GM21825 (cell line): ENCODE measurements at regions not wholly inside any gene's neighbourhood (a gene's known extent, or its start where the extent isn't known, plus 50 kb on each side); places are given as distances from the start of the nearest gene placed in this dataset.

ENCODE experiments used
- ATAC-seq: cut with Tn5 transposase; IDR thresholded peaks from one replicate; pipeline ENCODE4 v1.9.1; 2021; ENCODE audit warnings: mild to moderate bottlenecking, moderate library complexity; ENCODE audit not compliant: unreplicated experiment

- ATAC-seq, result no peak
These were observed 248.1 kb upstream of the OPRM1 start for GRCh38 chr6:153790876-153791473.

GRCh38 chr6:153790048-153790447 is 249.0 kb upstream of the OPRM1 start:
- no peak for ATAC-seq

- no peak for ATAC-seq
These were observed 251.8 kb upstream of the OPRM1 start for GRCh38 chr6:153787341-153787606.

GRCh38 chr6:153781306-153781705 is 257.7 kb upstream of the OPRM1 start:
- ATAC-seq, result no peak

- no peak for ATAC-seq
These were observed 259.0 kb upstream of the OPRM1 start for GRCh38 chr6:153780011-153780410.

- ATAC-seq, result no peak
These were observed 260.8 kb upstream of the OPRM1 start for GRCh38 chr6:153778216-153778615.

DNA sequence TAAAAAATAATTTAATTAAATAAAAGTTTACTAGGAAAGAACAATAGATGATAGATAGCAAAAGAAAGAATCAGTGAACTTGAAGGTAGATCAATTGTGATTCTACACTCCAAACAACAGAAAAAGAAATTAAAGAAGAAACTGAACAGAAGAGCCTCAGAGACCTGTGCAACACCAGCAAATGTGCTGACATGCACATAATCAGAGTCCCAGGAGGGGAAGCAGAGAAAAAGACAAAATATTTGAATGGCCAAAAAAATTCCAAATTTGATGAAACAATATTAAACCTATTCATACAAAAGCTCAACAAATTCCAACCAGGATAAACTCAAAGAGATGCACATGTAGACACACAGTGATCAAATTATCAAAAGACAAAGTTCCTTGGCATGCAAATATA is 267.5 kb upstream of the OPRM1 start:
- ATAC-seq, result no peak

GRCh38 chr6:153767127-153767526 is 271.9 kb upstream of the OPRM1 start:
- no peak for ATAC-seq

GRCh38 chr6:153758516-153758915 is 280.5 kb upstream of the OPRM1 start:
- ATAC-seq, result no peak

DNA sequence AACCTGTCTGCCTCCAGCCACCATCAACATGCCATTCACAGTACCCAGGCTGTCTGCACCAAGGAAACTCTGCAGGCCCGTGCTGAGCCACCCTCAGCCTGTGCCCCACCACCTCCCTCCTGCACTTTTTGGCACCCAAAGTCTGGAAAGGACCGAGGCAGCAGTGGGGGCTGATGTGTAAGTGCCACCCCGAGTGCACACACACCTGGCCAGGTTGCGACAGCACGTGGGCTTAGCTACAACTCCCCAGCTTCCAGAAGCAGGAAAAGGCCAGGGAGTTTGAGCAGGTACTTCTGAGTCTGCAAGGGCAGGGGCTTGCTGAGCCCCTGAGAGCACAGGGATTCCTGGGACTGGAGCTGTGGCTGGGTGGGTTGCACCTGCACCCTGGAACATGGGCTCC is 303.3 kb upstream of the OPRM1 start:
- ATAC-seq, result no peak

DNA sequence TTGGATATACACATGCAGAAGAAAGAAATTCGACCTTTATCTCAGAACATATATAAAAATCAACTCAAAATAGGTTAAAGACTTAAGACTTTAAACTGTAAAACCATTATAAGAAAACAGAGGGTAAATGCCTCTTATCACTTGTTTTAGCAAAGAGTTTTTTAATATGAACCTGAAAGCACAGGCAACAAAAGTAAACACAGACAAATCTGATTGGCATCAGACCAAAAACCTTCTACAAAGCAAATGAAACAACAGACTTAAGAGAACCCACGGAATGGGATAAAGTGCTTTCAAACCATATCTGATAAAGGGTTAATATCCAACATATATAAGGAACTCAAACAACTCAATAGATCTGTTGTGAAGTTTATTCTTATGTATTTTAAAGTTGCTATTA is 309.9 kb upstream of the OPRM1 start:
- no peak for ATAC-seq

DNA sequence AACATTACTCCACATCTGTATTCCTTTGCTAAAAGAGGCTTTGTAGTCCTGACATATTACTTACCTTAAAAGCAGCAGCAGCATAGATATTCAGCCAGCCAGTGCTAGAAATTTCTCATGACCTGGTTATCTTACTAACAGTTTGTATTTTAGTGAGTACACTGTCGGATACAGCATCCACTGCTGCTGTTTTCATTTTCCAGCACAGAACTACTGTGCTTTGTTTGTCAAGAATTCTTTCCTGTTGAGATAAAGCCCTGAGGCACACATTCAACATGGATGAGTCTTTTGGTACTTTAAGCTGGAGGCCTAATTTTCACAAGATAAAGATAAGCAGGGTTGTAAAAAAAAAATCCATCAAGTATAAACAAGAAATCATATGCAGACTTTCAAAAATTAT is 311.2 kb upstream of the OPRM1 start:
- no peak for ATAC-seq

- ATAC-seq, result no peak
These were observed 313.6 kb upstream of the OPRM1 start for GRCh38 chr6:153725456-153725855.

GRCh38 chr6:153720732-153721131 is 318.3 kb upstream of the OPRM1 start:
- ATAC-seq, result no peak

DNA sequence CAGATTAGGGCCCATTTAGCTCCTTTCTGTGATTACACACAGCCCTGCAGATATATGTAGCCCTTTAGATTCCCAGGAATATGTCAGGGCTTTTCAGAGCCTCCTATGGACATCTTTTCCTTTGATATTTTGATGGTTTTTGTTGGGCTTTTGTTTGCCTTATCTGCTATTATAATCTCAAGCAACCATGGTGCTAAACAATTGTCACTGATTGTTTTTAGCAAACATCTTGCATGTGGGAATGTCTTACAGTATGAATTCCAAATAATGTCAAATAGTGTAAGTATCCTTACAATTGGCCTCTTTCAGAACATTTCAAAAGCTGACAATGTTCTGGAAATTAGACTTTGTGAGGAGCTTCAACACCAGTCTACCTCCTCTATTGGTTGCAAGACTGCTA is 333.6 kb upstream of the OPRM1 start:
- no peak for ATAC-seq

DNA sequence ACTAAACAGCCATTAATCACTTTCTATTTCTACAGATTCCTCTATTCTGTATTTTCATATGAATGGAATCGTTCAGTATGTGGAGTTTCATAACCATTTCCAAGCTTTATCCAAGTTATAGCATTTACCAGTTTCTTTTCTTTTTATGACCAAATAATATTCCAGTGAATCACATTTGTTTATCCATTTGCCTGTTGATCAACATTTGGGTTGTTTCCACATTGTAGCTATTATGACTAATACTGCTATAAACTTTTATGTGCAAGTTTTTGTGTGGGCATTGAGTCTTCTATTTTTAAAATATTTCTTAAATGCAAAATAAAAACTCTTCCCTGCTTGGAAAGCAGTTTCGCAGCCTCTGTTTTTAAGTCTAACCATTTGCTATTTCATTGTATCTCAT is 336.4 kb upstream of the OPRM1 start:
- ATAC-seq, result no peak

DNA sequence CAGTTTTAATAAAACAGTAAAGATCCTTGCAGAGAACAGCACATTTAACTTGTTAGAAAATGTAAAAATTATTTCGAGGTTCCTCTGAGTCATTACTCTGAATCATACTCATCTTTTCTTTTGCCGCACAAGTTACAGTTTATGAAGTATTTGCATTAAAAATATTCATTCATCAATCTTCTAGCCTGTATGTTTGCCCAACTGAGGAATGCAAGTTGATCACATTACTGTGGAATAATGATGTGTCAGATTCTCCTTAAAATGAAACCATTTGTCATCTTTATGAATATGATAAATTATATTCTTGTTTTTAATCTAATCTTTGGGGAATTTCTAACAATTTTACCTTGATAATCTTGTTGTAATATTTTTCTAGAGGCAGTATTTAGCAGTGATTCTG is 340.4 kb upstream of the OPRM1 start:
- ATAC-seq, result no peak

DNA sequence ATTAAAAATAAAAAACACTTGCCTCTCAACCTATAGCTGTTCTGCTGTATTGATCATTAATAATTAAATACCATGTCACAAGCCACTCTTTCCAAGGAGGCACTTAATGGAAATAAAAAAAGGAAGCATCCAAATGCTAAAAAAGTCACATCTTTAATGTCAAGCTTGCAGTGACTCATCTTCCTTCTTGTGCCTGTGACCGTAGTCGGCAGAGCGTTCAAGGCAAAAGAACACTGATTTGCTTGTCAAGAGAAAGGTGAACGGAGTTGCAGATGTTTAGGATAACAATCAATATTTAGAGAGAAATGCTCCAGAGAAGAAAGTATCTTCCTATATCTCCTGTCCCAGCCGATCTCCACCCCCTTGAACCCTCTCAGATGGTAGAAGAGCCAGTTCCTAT is 341.0 kb upstream of the OPRM1 start:
- ATAC-seq, result no peak

DNA sequence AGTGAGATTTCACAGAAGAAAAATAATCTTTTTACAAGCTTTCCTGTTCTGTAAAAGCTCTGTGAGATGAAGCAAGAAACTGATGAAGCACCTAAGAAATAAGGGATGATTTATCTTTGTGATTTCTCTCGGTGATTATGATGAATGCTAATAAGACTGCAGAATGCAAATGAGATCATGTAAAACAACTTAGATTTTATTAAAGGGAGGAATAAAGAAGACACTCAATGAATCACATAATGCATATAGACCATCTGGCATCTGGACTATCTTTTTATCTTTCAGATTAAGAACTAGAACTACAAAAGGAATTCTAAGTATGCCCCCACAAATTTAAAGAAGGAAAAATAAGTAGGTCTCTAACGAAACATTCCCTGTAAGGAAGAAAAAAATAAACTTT is 361.5 kb upstream of the OPRM1 start:
- no peak for ATAC-seq

DNA sequence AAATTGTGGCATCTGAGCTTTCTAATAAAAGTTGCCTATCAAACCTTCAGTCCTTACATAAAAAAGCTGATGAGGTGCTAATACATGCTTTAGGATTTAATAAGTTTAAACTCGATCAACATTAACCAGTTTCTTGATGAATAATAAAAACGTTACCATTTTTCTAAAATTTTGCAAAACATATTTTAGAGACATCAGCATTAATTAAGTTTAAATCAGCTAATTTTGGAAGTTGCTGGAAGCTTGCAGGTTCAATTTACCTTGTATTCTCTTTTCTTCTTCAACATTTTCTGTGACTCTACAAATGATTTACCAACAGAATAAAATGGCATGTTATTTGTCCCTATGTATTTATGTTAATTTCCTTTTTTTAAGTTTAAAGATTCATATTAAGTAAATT is 365.3 kb upstream of the OPRM1 start:
- ATAC-seq, result no peak

DNA sequence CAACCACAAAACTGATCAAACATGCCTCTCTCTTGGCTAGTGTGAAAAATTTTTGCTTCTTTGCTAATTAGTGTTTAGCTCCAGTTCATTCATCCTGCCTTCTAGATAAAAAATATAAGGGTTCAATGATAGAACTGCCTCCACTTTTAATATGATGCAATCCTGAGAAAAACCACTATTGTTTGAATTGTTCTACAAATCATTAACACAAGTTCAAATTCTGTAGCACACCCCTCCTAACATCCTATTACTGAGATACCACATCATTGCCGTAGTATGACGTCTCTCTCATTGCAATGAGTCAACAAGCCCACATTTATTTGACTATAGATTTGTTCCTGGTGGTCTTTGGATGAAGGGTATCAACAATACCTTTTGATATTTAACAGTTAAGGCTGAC is 365.8 kb upstream of the OPRM1 start:
- no peak for ATAC-seq

- no peak for ATAC-seq
These were observed 368.5 kb upstream of the OPRM1 start for GRCh38 chr6:153670403-153671026.

- no peak for ATAC-seq
These were observed 370.3 kb upstream of the OPRM1 start for GRCh38 chr6:153668758-153669157.
